Sigmoid colon (tissue), 4 donors: ENCODE measurements at regions not wholly inside any gene's neighbourhood (a gene's known extent, or its start where the extent isn't known, plus 50 kb on each side); places are given as distances from the start of the nearest gene placed in this dataset.

Source experiments
- CTCF ChIP-seq, 4 experiments: fragments of 450-650 bp in 3 of 4; fragments of 200-600 bp in 1 of 4; IDR thresholded peaks; one replicate each; pipeline ENCODE4 v1.5.1; 2016 to 2019; ENCODE audit warnings: antibody characterized with exemption in 4 of 4, mild to moderate bottlenecking in 3 of 4, moderate library complexity in 2 of 4
- POLR2AphosphoS5 ChIP-seq, 4 donors: sonication (generic); formaldehyde crosslinking; IDR thresholded peaks; one replicate each; pipeline ENCODE4 v1.6.1; 2017; ENCODE audit warnings: antibody characterized with exemption in 4 of 4

GRCh38 chr11:92917927-92918326 is 51.5 kb upstream of the MTNR1B start:
- TF ChIP-seq CTCF (IDR thresholded peaks at IDR 0.05) (no peak), POLR2AphosphoS5 (IDR thresholded peaks at IDR 0.05) (no peak)
